HG02870 (cell line): ENCODE measurements at regions not wholly inside any gene's neighbourhood (a gene's known extent, or its start where the extent isn't known, plus 50 kb on each side); places are given as distances from the start of the nearest gene placed in this dataset.

Experiments
- ATAC-seq: cut with Tn5 transposase; IDR thresholded peaks from one replicate; pipeline ENCODE4 v1.9.1; 2021; ENCODE audit warnings: mild to moderate bottlenecking, moderate library complexity; ENCODE audit not compliant: unreplicated experiment

- ATAC-seq: no peak
Measured at GRCh38 chr18:71028285-71028762, 739.5 kb downstream of the SOCS6 start.

GRCh38 chr18:71027531-71027930 is 738.7 kb downstream of the SOCS6 start:
- no peak for ATAC-seq

DNA sequence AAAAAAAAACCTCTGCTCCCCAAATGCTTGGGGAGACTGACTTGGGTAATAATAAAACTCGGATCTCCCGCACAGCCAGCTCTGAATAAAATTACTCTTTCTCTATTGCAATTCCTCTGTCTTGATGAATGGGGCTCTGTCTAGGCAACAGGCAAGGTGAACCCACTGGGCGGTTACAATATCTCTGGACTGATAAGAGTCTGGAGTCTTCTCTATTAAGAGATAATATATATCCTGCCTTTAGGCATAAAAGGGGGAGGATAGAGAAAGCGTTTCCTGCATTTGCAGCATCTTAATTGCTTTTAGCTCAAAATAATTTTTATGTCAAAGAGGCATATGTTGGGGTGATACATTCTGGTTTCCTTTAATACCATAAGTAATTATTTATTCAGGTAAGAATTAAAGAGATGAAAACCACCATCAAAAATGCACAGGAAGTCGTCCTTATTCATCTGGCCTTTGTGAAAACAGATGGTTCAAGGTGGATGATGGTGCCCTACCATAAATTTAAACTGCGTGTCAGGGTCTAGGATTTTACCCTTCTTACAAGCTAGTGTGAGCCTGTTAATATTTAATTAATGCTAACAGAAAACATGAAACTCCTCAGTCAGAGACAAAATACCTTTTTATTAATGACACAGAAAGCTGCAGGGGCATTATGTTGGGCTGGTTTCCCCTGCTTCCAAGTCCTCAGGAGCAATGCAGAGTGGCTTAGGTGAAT is 736.8 kb downstream of the SOCS6 start:
- ATAC-seq: no peak

- no peak for ATAC-seq
Measured at GRCh38 chr18:71022389-71022788, 733.5 kb downstream of the SOCS6 start.

DNA sequence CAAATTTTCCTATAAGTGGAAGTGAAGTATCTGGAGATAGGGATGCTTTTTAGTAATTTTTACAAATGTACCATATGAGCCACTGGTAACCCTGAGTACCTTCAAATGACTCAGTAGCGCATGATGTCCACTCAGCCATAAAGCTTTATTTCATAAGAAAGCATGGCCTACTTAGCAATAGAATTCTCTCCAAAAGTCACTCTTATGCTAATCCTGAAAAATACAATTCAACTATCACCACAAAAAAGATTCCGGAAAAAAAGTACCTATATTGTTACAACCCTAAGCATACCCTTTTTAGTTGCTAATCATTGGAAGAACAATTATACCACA is 732.2 kb downstream of the SOCS6 start:
- no peak for ATAC-seq

GRCh38 chr18:71020342-71021029 is 731.6 kb downstream of the SOCS6 start:
- no peak for ATAC-seq

GRCh38 chr18:71018816-71019215 is 730.0 kb downstream of the SOCS6 start:
- no peak for ATAC-seq

- no peak for ATAC-seq
Measured at GRCh38 chr18:71012789-71013188, 723.9 kb downstream of the SOCS6 start.

GRCh38 chr18:71011389-71011788 is 722.5 kb downstream of the SOCS6 start:
- peak; percentile 59 for ATAC-seq

DNA sequence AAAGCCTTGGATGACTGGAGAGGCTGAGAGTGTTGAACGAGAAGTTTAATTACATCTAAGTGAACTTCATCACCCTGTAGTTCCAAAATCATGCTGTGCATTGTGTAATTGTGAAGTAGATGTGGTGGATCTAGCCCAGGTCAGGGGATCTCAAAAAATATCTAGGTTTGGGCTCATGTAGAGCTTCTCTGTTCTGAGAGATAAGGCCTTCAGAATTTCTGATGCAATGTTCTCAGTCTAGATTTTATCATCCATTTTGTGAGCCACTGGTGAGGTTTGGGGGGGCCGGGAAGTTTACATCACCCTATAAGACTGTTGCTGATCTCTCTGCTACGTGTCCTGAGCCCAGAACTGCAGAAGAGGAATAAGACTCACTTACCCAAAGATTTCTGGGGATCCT is 719.4 kb downstream of the SOCS6 start:
- ATAC-seq: no peak

GRCh38 chr18:71001597-71001996 is 712.8 kb downstream of the SOCS6 start:
- ATAC-seq: no peak

GRCh38 chr18:70998490-70998889 is 709.6 kb downstream of the SOCS6 start:
- ATAC-seq: no peak

DNA sequence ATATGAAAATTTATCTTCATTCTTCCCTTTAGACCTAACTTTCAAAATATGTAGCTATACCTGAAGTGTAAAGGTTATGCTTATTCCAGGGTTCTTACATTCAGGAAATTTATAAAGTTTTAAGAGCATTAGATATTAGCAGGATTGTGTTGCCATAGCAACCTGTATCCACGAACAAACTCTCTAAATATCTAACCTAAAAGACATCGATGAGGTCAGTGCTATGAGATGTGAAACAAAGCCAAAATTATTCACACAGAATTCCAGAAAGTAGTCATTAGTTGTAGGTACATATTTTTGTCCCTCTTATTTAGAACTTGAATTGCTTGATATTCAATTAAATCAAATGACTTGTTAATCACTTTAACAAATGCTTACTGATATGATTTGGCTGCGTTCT is 705.3 kb downstream of the SOCS6 start:
- ATAC-seq: no peak

DNA sequence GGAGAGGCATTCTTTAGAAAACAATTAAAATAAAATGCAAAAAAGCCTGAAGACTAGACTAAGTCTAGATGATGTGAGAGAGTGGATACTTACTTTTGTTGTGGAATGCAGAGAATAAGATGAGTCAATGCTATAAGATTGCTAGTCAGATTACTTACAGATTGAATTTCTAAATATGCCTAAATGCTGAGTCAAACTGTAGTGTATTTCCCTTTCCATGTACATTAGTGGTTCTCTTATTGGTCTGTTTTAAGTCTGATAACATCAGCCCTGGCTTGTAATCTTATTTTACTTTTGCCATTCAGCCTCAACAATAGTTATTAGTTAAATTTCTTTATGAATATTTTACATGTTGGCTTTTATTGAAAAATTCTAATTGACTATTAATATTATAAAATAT is 702.7 kb downstream of the SOCS6 start:
- no peak for ATAC-seq

DNA sequence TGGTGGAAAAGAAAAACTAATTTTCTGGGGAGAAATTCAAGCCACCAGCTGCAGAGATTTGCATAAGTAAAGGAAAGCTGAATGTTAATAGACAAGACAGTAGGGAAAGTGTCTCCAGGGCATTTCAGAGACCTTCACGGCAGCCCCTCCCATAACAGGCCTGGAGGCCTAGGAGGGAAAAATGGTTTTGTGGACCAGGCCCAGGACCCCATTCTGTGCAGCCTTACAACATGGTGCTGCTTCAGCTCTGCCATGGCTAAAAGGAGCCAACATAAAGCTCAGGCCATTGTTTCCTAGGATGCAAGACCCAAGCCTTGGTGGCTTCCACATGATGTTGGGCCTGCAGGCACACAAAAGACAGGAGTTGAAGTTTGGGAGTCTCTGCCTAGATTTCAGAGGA is 697.1 kb downstream of the SOCS6 start:
- ATAC-seq: no peak

GRCh38 chr18:70982292-70982691 is 693.4 kb downstream of the SOCS6 start:
- no peak for ATAC-seq

- no peak for ATAC-seq
Measured at GRCh38 chr18:70981400-70982140, 692.7 kb downstream of the SOCS6 start.

GRCh38 chr18:70973626-70974025 is 684.8 kb downstream of the SOCS6 start:
- ATAC-seq: no peak

GRCh38 chr18:70966419-70966818 is 677.6 kb downstream of the SOCS6 start:
- no peak for ATAC-seq

- no peak for ATAC-seq
Measured at GRCh38 chr18:70961939-70962338, 673.1 kb downstream of the SOCS6 start.

GRCh38 chr18:70956554-70956953 is 667.7 kb downstream of the SOCS6 start:
- ATAC-seq: no peak

GRCh38 chr18:70936160-70936559 is 647.3 kb downstream of the SOCS6 start:
- no peak for ATAC-seq
